ENCODE measurements at regions not wholly inside any gene's neighbourhood (a gene's known extent, or its start where the extent isn't known, plus 50 kb on each side); places are given as distances from the start of the nearest gene placed in this dataset.

GRCh38 chr2:157173740-157174184, 83.7 kb upstream of the GALNT5 start:
- Histone ChIP-seq H3K79me2 (replicated peaks; ENCODE audit: insufficient read depth, low read length) (no peaks in the 10 kb centered on the region), H3K27me3 (ENCODE audit: insufficient read depth, low read depth, low read length) (no peaks in the 10 kb centered on the region), H3K27ac (ENCODE audit: low read length) (no peak overlapping the region), H3K4me2 (ENCODE audit: low read length) (no peak overlapping the region), H3K9ac (ENCODE audit: low read length) (no peak overlapping the region), H3K9me3 (ENCODE audit: low read length) (no peaks in the 10 kb centered on the region), H2AFZ (ENCODE audit: low read depth, low read length) (no peak overlapping the region), H3K4me3 (ENCODE audit: low read length) (no peak overlapping the region), H4K20me1 (ENCODE audit: insufficient read depth) (no peaks in the 10 kb centered on the region), H3F3A (ENCODE audit: insufficient read depth, low read length, poor library complexity, severe bottlenecking) (no peaks in the 10 kb centered on the region), H3K9me2 (ENCODE audit: insufficient read depth, low read length) (no peaks in the 10 kb centered on the region), H3K36me3 (ENCODE audit: insufficient read depth, low read length) (no peaks in the 10 kb centered on the region)
- TF ChIP-seq REST (IDR thresholded peaks at IDR 0.05; ENCODE audit: borderline replicate concordance) (no peak), EZH2 (IDR thresholded peaks at IDR 0.05; ENCODE audit: borderline replicate concordance, insufficient read depth, low read length, poor library complexity, severe bottlenecking) (no peak), EP300 (conservative IDR thresholded peaks at IDR 0.05; ENCODE audit: poor library complexity, severe bottlenecking) (no peak), RAD21 (conservative IDR thresholded peaks at IDR 0.05) (no peak), MXI1 (conservative IDR thresholded peaks at IDR 0.05; ENCODE audit: poor library complexity, severe bottlenecking) (no peak), TAF1 (IDR thresholded peaks at IDR 0.05; ENCODE audit: low read depth) (no peak), POLR2AphosphoS5 (IDR thresholded peaks at IDR 0.05) (no peak), SMC3 (conservative IDR thresholded peaks at IDR 0.05; ENCODE audit: poor library complexity) (no peak)
- TF ChIP-seq, protein P1, sequence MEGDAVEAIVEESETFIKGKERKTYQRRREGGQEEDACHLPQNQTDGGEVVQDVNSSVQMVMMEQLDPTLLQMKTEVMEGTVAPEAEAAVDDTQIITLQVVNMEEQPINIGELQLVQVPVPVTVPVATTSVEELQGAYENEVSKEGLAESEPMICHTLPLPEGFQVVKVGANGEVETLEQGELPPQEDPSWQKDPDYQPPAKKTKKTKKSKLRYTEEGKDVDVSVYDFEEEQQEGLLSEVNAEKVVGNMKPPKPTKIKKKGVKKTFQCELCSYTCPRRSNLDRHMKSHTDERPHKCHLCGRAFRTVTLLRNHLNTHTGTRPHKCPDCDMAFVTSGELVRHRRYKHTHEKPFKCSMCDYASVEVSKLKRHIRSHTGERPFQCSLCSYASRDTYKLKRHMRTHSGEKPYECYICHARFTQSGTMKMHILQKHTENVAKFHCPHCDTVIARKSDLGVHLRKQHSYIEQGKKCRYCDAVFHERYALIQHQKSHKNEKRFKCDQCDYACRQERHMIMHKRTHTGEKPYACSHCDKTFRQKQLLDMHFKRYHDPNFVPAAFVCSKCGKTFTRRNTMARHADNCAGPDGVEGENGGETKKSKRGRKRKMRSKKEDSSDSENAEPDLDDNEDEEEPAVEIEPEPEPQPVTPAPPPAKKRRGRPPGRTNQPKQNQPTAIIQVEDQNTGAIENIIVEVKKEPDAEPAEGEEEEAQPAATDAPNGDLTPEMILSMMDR (IDR thresholded peaks at IDR 0.05; ENCODE audit: poor library complexity, severe bottlenecking), result no peak

GRCh38 chr2:157174321-157174720, 83.2 kb upstream of the GALNT5 start:
- Histone ChIP-seq H3K27me3 (ENCODE audit: insufficient read depth, low read depth, low read length) (no peaks in the 10 kb centered on the region), H3K4me2 (ENCODE audit: low read length) (no peak overlapping the region), H3K27ac (ENCODE audit: low read length) (no peak overlapping the region), H3K36me3 (ENCODE audit: insufficient read depth, low read length) (no peaks in the 10 kb centered on the region), H3F3A (ENCODE audit: insufficient read depth, low read length, poor library complexity, severe bottlenecking) (no peaks in the 10 kb centered on the region), H4K20me1 (ENCODE audit: insufficient read depth) (no peaks in the 10 kb centered on the region), H3K9ac (ENCODE audit: low read length) (no peak overlapping the region), H3K9me3 (ENCODE audit: low read length) (no peaks in the 10 kb centered on the region), H3K4me3 (ENCODE audit: low read length) (no peak overlapping the region), H2AFZ (ENCODE audit: low read depth, low read length) (no peak overlapping the region), H3K9me2 (ENCODE audit: insufficient read depth, low read length) (no peaks in the 10 kb centered on the region), H3K79me2 (replicated peaks; ENCODE audit: insufficient read depth, low read length) (no peaks in the 10 kb centered on the region)
- TF ChIP-seq RAD21 (conservative IDR thresholded peaks at IDR 0.05) (no peak), EZH2 (IDR thresholded peaks at IDR 0.05; ENCODE audit: borderline replicate concordance, insufficient read depth, low read length, poor library complexity, severe bottlenecking) (no peak), REST (IDR thresholded peaks at IDR 0.05; ENCODE audit: borderline replicate concordance) (no peak), TAF1 (IDR thresholded peaks at IDR 0.05; ENCODE audit: low read depth) (no peak), MXI1 (conservative IDR thresholded peaks at IDR 0.05; ENCODE audit: poor library complexity, severe bottlenecking) (no peak), SMC3 (conservative IDR thresholded peaks at IDR 0.05; ENCODE audit: poor library complexity) (no peak), EP300 (conservative IDR thresholded peaks at IDR 0.05; ENCODE audit: poor library complexity, severe bottlenecking) (no peak), POLR2AphosphoS5 (IDR thresholded peaks at IDR 0.05) (no peak)
- TF ChIP-seq, protein P1 (IDR thresholded peaks at IDR 0.05; ENCODE audit: poor library complexity, severe bottlenecking), result no peak
